ENCODE measurements at regions not wholly inside any gene's neighbourhood (a gene's known extent, or its start where the extent isn't known, plus 50 kb on each side); places are given as distances from the start of the nearest gene placed in this dataset.

GRCh38 chr14:82719617-82720016 lies 1186.0 kb upstream of the SEL1L start:
- no peak for TF ChIP-seq POLR2A (IDR thresholded peaks at IDR 0.05)
- TF ChIP-seq, protein P1, sequence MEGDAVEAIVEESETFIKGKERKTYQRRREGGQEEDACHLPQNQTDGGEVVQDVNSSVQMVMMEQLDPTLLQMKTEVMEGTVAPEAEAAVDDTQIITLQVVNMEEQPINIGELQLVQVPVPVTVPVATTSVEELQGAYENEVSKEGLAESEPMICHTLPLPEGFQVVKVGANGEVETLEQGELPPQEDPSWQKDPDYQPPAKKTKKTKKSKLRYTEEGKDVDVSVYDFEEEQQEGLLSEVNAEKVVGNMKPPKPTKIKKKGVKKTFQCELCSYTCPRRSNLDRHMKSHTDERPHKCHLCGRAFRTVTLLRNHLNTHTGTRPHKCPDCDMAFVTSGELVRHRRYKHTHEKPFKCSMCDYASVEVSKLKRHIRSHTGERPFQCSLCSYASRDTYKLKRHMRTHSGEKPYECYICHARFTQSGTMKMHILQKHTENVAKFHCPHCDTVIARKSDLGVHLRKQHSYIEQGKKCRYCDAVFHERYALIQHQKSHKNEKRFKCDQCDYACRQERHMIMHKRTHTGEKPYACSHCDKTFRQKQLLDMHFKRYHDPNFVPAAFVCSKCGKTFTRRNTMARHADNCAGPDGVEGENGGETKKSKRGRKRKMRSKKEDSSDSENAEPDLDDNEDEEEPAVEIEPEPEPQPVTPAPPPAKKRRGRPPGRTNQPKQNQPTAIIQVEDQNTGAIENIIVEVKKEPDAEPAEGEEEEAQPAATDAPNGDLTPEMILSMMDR (IDR thresholded peaks at IDR 0.05), result no peak
